Fibroblast of skin of abdomen (primary cell): ENCODE measurements at regions not wholly inside any gene's neighbourhood (a gene's known extent, or its start where the extent isn't known, plus 50 kb on each side); places are given as distances from the start of the nearest gene placed in this dataset.
"Not testable (repeated sequence)": the region's sequence is repeated elsewhere in the genome, so short reads cannot be mapped to it uniquely, and the experiment has no call there.

Experiments
- DNase-seq: peaks from one replicate; pipeline ENCODE4 v3.0.0-alpha.2; 2013

- DNase-seq = no peak
These were observed 51.5 kb downstream of the CRPPA start for GRCh38 chr7:16369855-16370254.

GRCh38 chr7:16369309-16369708 lies 52.0 kb downstream of the CRPPA start:
- not testable (repeated sequence) for DNase-seq

- no peak for DNase-seq
These were observed 52.5 kb downstream of the CRPPA start for GRCh38 chr7:16368885-16369284.

GRCh38 chr7:16367115-16367514 lies 54.2 kb downstream of the CRPPA start:
- DNase-seq = no peak

GRCh38 chr7:16365952-16366351 lies 55.4 kb downstream of the CRPPA start:
- DNase-seq = no peak

- no peak for DNase-seq
These were observed 56.2 kb downstream of the CRPPA start for GRCh38 chr7:16365177-16365576.

GRCh38 chr7:16359216-16359615 lies 62.1 kb downstream of the CRPPA start:
- DNase-seq = no peak

GRCh38 chr7:16357921-16358320 lies 63.4 kb downstream of the CRPPA start:
- DNase-seq = no peak

- no peak for DNase-seq
These were observed 63.9 kb downstream of the CRPPA start for GRCh38 chr7:16357474-16357873.

GRCh38 chr7:16356301-16356958 lies 64.9 kb downstream of the CRPPA start:
- DNase-seq = peak; percentile 59

GRCh38 chr7:16354573-16354972 lies 66.8 kb downstream of the CRPPA start:
- no peak for DNase-seq

- no peak for DNase-seq
These were observed 68.1 kb downstream of the CRPPA start for GRCh38 chr7:16353226-16353625.

GRCh38 chr7:16350634-16351033 lies 70.7 kb downstream of the CRPPA start:
- DNase-seq = no peak

GRCh38 chr7:16348251-16348650 lies 73.1 kb downstream of the CRPPA start:
- DNase-seq = no peak

GRCh38 chr7:16347827-16348192 lies 73.5 kb downstream of the CRPPA start:
- peak; percentile 39 for DNase-seq

- DNase-seq = peak; percentile 20
These were observed 74.1 kb downstream of the CRPPA start for GRCh38 chr7:16347066-16347826.

- peak; percentile 83 for DNase-seq
These were observed 75.1 kb downstream of the CRPPA start for GRCh38 chr7:16345979-16346958.

GRCh38 chr7:16344927-16345326 lies 76.4 kb downstream of the CRPPA start:
- DNase-seq = no peak

- DNase-seq = no peak
These were observed 77.7 kb downstream of the CRPPA start for GRCh38 chr7:16343612-16344011.

- no peak for DNase-seq
These were observed 83.3 kb downstream of the CRPPA start for GRCh38 chr7:16338065-16338464.

- no peak for DNase-seq
These were observed 95.2 kb downstream of the CRPPA start for GRCh38 chr7:16326106-16326505.

GRCh38 chr7:16323313-16323712 lies 98.0 kb downstream of the CRPPA start:
- DNase-seq = no peak

GRCh38 chr7:16320099-16320660 lies 101.2 kb downstream of the CRPPA start:
- no peak for DNase-seq
